ENCODE measurements at regions not wholly inside any gene's neighbourhood (a gene's known extent, or its start where the extent isn't known, plus 50 kb on each side); places are given as distances from the start of the nearest gene placed in this dataset.

DNA sequence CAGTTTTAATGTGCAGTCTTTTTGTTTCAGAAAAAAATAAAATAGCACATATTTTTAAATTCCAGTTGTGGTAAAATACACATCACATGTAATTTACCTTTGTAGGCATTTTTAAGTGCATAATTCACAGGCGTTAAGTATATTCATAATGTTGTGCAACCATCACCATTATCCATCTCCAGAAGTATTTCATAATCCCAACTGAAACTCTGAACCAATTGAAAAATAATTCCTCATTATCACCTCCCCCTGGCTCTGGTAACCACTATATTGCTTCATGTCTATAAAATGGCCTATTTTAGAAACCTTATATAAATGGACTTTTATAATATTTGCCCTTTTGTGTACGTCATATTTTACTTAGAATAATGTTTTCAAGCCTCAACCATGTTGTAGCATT lies 756.5 kb upstream of the KLHL1 start:
- DNase-seq (ENCODE audit: low read depth in 2 of 2), result no peak
- no peak overlapping the region for H3K4me3 ChIP-seq (replicated peaks in 1 of 2; ENCODE audit: low read depth in 2 of 2, low read length in 2 of 2)
- TF ChIP-seq, protein P1, sequence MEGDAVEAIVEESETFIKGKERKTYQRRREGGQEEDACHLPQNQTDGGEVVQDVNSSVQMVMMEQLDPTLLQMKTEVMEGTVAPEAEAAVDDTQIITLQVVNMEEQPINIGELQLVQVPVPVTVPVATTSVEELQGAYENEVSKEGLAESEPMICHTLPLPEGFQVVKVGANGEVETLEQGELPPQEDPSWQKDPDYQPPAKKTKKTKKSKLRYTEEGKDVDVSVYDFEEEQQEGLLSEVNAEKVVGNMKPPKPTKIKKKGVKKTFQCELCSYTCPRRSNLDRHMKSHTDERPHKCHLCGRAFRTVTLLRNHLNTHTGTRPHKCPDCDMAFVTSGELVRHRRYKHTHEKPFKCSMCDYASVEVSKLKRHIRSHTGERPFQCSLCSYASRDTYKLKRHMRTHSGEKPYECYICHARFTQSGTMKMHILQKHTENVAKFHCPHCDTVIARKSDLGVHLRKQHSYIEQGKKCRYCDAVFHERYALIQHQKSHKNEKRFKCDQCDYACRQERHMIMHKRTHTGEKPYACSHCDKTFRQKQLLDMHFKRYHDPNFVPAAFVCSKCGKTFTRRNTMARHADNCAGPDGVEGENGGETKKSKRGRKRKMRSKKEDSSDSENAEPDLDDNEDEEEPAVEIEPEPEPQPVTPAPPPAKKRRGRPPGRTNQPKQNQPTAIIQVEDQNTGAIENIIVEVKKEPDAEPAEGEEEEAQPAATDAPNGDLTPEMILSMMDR (IDR thresholded peaks at IDR 0.05; ENCODE audit: low read depth, low read length), result no peak

DNA sequence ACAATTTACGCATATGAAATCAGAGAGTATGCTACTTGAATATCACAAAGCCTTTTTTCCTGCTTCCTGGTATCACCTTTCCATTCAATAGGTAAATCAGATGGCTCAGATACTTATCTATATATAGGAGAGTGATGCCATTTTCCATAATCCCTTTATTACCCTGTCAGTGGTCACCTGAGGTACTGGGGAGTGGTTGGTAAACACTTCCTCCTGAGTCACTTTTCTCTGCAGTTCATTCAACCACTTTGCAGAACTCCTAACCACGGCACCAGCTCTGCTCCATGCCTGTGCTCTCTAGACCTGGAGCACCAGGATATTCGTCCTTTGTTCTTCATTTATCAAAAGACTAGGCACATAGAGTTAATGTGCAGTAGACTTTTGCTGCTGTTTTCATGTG lies 748.5 kb upstream of the KLHL1 start:
- TF ChIP-seq, protein P1 (IDR thresholded peaks at IDR 0.05; ENCODE audit: low read depth, low read length), result no peak
- H3K4me3 ChIP-seq (replicated peaks in 1 of 2; ENCODE audit: low read depth in 2 of 2, low read length in 2 of 2), result no peak overlapping the region
- no peak for DNase-seq (ENCODE audit: low read depth in 2 of 2)

- DNase-seq (ENCODE audit: low read depth in 2 of 2), result no peak
- TF ChIP-seq, protein P1 (IDR thresholded peaks at IDR 0.05; ENCODE audit: low read depth, low read length), result no peak
Measured at GRCh38 chr13:70856025-70856424, 747.8 kb upstream of the KLHL1 start.

GRCh38 chr13:70849222-70849621 lies 741.0 kb upstream of the KLHL1 start:
- TF ChIP-seq, protein P1 (IDR thresholded peaks at IDR 0.05; ENCODE audit: low read depth, low read length), result no peak
- DNase-seq (ENCODE audit: low read depth in 2 of 2), result no peak
- H3K4me3 ChIP-seq (replicated peaks in 1 of 2; ENCODE audit: low read depth in 2 of 2, low read length in 2 of 2), result no peak overlapping the region

More at GRCh38 chr13:70856025-70856424, 747.8 kb upstream of the KLHL1 start:
- no peak overlapping the region for H3K4me3 ChIP-seq (replicated peaks in 1 of 2; ENCODE audit: low read depth in 2 of 2, low read length in 2 of 2)

GRCh38 chr13:70844391-70845108 lies 736.3 kb upstream of the KLHL1 start:
- TF ChIP-seq, protein P1 (IDR thresholded peaks at IDR 0.05; ENCODE audit: low read depth, low read length), result no peak
- no peak for DNase-seq (ENCODE audit: low read depth in 2 of 2)
- H3K4me3 ChIP-seq (replicated peaks in 1 of 2; ENCODE audit: low read depth in 2 of 2, low read length in 2 of 2), result no peak overlapping the region

DNA sequence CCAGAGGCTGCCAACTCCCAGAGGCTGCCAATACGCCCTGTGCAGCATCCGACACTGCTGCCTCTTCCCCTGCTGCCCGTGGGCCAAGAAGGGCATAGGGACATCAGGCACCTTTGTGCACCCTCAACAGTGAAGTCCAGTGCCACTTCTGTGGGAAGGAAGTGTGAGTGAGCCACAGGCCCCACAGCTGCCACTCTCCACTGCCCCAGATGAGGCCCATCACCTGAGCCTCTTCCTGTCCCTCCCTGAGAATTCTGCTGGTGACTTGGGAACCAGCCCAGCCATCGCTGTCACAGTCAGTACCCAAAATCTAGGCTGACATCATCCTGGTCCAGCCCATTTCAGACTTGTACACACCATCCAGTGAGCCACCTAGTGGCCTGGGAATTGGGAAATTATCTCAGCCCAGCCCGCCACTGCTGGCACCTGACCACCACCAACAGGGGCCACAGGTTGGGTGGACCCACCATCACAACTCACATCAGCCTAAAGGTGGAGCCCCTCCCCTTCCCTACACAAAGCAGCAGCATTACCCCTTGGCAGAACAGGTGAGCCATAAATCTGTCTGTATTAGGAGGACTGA lies 733.9 kb upstream of the KLHL1 start:
- H3K4me3 ChIP-seq (replicated peaks in 1 of 2; ENCODE audit: low read depth in 2 of 2, low read length in 2 of 2), result no peak overlapping the region
- no peak for DNase-seq (ENCODE audit: low read depth in 2 of 2)
- TF ChIP-seq, protein P1 (IDR thresholded peaks at IDR 0.05; ENCODE audit: low read depth, low read length), result no peak
